ENCODE measurements at regions not wholly inside any gene's neighbourhood (a gene's known extent, or its start where the extent isn't known, plus 50 kb on each side); places are given as distances from the start of the nearest gene placed in this dataset.

GRCh38 chr2:106572541-106573450 is 85.6 kb downstream of the CD8B2 start:
- DNase-seq: no peak

GRCh38 chr2:106573773-106574172 is 86.6 kb downstream of the CD8B2 start:
- DNase-seq: no peak

- no peak for DNase-seq
Measured at GRCh38 chr2:106575955-106576354, 88.8 kb downstream of the CD8B2 start.

- DNase-seq: no peak
Measured at GRCh38 chr2:106577255-106577651, 90.1 kb downstream of the CD8B2 start.

- DNase-seq: no peak
Measured at GRCh38 chr2:106579750-106580197, 92.6 kb downstream of the CD8B2 start.

GRCh38 chr2:106580241-106580640 is 93.1 kb downstream of the CD8B2 start:
- DNase-seq: no peak

GRCh38 chr2:106581328-106581727 is 94.2 kb downstream of the CD8B2 start:
- no peak for DNase-seq

- DNase-seq: no peak
Measured at GRCh38 chr2:106581755-106582147, 94.6 kb downstream of the CD8B2 start.

GRCh38 chr2:106582148-106583143 is 95.3 kb downstream of the CD8B2 start:
- peak; percentile 72 for DNase-seq

- no peak for DNase-seq
Measured at GRCh38 chr2:106584304-106584954, 97.3 kb downstream of the CD8B2 start.

- DNase-seq: no peak
Measured at GRCh38 chr2:106596844-106597243, 109.7 kb downstream of the CD8B2 start.

- no peak for DNase-seq
Measured at GRCh38 chr2:106599540-106599939, 112.4 kb downstream of the CD8B2 start.

- no peak for DNase-seq
Measured at GRCh38 chr2:106602042-106602441, 114.9 kb downstream of the CD8B2 start.

- no peak for DNase-seq
Measured at GRCh38 chr2:106606652-106607051, 119.5 kb downstream of the CD8B2 start.

- DNase-seq: no peak
Measured at GRCh38 chr2:106607371-106607770, 120.2 kb downstream of the CD8B2 start.

- DNase-seq: no peak
Measured at GRCh38 chr2:106609780-106610179, 122.6 kb downstream of the CD8B2 start.

- DNase-seq: no peak
Measured at GRCh38 chr2:106614511-106615291, 127.5 kb downstream of the CD8B2 start.

- DNase-seq: no peak
Measured at GRCh38 chr2:106618614-106619013, 131.4 kb downstream of the CD8B2 start.

GRCh38 chr2:106623456-106623855 is 136.3 kb downstream of the CD8B2 start:
- no peak for DNase-seq

- DNase-seq: no peak
Measured at GRCh38 chr2:106624787-106625380, 137.7 kb downstream of the CD8B2 start.

- no peak for DNase-seq
Measured at GRCh38 chr2:106628377-106628776, 141.2 kb downstream of the CD8B2 start.

- no peak for DNase-seq
Measured at GRCh38 chr2:106629981-106630380, 142.8 kb downstream of the CD8B2 start.
